ENCODE measurements at regions not wholly inside any gene's neighbourhood (a gene's known extent, or its start where the extent isn't known, plus 50 kb on each side); places are given as distances from the start of the nearest gene placed in this dataset.

DNA sequence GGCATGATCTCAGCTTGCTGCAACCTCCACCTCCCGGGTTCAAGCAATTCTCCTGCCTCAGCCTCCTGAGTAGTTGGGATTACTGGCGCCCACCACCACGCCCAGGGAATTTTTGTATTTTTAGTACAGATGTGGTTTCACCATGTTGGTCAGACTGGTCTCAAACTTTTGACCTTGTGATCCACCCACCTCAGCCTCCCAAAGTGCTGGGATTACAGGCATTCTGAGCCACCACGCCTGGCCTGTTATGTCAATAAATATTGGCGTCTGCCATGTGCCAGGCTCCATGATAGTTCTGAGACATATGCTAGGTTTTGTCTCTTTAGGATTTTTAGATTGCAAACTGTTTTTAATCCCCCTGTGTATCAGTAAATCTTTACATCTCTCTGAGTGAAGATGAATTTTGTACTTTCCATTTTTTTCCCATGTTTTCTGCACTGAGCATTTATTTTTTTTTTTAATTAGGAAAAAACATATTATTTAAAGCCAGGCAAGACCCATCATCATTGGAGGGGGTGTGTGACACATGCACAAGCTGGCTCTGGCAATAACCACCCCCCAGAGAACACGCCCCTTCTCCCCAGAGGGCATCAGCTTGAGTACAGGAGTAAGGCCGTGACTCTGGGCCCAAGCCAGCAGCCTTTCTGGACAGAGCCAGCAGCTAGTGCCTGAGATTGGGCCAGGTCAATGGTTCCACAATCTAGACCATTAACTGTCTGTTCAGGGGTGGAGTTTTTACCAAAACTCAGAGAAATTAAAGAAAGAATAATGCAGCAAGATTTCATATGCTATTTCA, 51.0 kb upstream of the ATP1B3 start:
- TF ChIP-seq EZH2 (IDR thresholded peaks at IDR 0.05; ENCODE audit: low read length, missing control alignments) = no peak
- TF ChIP-seq, protein P1, sequence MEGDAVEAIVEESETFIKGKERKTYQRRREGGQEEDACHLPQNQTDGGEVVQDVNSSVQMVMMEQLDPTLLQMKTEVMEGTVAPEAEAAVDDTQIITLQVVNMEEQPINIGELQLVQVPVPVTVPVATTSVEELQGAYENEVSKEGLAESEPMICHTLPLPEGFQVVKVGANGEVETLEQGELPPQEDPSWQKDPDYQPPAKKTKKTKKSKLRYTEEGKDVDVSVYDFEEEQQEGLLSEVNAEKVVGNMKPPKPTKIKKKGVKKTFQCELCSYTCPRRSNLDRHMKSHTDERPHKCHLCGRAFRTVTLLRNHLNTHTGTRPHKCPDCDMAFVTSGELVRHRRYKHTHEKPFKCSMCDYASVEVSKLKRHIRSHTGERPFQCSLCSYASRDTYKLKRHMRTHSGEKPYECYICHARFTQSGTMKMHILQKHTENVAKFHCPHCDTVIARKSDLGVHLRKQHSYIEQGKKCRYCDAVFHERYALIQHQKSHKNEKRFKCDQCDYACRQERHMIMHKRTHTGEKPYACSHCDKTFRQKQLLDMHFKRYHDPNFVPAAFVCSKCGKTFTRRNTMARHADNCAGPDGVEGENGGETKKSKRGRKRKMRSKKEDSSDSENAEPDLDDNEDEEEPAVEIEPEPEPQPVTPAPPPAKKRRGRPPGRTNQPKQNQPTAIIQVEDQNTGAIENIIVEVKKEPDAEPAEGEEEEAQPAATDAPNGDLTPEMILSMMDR (conservative IDR thresholded peaks at IDR 0.05 in 1 of 2, IDR thresholded peaks at IDR 0.05 in 1 of 2; ENCODE audit: low read depth in 1 of 2, low read length in 2 of 2) = no peak

All from fibroblast of lung (primary cell).